ENCODE measurements at regions not wholly inside any gene's neighbourhood (a gene's known extent, or its start where the extent isn't known, plus 50 kb on each side); places are given as distances from the start of the nearest gene placed in this dataset.

DNA sequence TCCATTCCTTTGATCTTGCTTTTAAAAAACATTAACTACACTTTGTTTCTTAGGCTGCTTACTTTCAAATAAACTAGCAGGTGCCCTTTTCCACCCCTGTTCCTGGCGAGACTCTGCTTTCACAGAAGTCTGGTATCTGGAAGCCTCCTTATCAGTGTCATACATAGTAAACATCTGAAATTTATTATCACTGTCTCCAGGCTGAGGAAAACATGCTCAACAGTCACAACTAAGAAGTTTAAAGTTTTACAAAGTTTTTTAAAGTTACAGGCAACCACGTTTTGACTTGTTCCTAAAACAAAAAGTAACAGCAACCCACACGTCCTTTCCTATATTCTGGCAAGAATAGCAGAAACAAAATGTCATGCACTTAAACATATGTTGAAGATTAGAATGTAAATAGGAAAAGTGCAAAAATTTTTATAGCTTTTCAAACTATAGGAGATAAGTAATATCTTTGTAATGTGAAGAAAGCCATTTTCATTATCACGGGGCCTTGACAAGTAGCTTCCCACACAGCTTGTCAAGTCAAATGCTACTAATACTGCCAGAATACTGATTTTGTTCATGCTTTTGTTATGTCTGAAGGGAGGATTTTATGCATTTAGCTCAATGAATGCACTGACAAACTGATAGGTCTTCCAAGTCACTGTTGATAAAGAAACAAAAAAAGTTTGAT is 275.2 kb upstream of the KCNMB2 start:
- DNase-seq (ENCODE audit: low spot score in 2 of 2) = no peak
- no peak overlapping the region for H3K4me3 ChIP-seq
- H3K27ac ChIP-seq = no peak overlapping the region
- no peaks in the 10 kb centered on the region for H3K4me1 ChIP-seq
- no peaks in the 10 kb centered on the region for H3K36me3 ChIP-seq
- no peak for TF ChIP-seq POLR2A (IDR thresholded peaks at IDR 0.05)
- TF ChIP-seq POLR2AphosphoS5 (IDR thresholded peaks at IDR 0.05) = no peak
- TF ChIP-seq, protein P1, sequence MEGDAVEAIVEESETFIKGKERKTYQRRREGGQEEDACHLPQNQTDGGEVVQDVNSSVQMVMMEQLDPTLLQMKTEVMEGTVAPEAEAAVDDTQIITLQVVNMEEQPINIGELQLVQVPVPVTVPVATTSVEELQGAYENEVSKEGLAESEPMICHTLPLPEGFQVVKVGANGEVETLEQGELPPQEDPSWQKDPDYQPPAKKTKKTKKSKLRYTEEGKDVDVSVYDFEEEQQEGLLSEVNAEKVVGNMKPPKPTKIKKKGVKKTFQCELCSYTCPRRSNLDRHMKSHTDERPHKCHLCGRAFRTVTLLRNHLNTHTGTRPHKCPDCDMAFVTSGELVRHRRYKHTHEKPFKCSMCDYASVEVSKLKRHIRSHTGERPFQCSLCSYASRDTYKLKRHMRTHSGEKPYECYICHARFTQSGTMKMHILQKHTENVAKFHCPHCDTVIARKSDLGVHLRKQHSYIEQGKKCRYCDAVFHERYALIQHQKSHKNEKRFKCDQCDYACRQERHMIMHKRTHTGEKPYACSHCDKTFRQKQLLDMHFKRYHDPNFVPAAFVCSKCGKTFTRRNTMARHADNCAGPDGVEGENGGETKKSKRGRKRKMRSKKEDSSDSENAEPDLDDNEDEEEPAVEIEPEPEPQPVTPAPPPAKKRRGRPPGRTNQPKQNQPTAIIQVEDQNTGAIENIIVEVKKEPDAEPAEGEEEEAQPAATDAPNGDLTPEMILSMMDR (IDR thresholded peaks at IDR 0.05) = no peak
- no peaks in the 10 kb centered on the region for H3K27me3 ChIP-seq
- intact Hi-C loops (cut with DNase I; ENCODE audit: low total_unique reads) = no loop called here
- no peaks in the 10 kb centered on the region for H3K9me3 ChIP-seq

DNA sequence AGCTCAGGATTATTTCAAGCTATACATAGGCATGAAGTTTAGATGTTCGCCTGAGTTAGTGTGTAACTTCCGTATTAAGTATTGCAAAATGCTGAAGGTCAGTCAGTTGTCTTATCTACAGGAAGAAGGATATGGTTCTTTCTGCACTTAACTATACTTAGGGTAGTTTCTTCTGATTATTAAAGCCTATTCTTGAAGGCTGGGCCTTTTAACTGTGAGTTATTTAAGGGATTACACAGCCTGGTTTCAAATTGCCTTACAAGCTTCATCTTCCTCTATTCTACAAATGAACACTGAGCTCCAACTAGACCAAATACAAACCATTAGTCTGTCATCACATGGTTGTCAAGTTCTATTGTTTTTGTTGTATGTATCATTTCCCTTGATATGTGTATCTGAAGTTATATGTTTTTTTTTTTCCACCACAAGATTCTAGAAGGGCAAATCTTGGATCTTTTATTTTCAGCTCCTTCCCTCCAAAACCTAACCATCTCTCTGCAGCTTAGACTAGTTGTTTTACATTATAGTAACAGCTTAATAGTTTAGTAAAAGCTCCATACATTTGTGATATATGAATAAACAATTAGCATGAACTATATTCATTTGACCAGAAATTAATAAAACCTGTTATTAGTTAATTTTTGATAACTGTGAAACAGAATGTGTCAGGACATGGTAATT is 272.9 kb upstream of the KCNMB2 start:
- intact Hi-C loops (cut with DNase I; ENCODE audit: low total_unique reads) = no loop called here
- H3K9me3 ChIP-seq = no peaks in the 10 kb centered on the region
- no peak overlapping the region for H3K4me3 ChIP-seq
- no peaks in the 10 kb centered on the region for H3K36me3 ChIP-seq
- no peak for DNase-seq (ENCODE audit: low spot score in 2 of 2)
- H3K27me3 ChIP-seq = no peaks in the 10 kb centered on the region
- H3K4me1 ChIP-seq = no peaks in the 10 kb centered on the region
- TF ChIP-seq, protein P1 (IDR thresholded peaks at IDR 0.05) = no peak
- TF ChIP-seq POLR2AphosphoS5 (IDR thresholded peaks at IDR 0.05) = no peak
- TF ChIP-seq POLR2A (IDR thresholded peaks at IDR 0.05) = no peak
- no peak overlapping the region for H3K27ac ChIP-seq

DNA sequence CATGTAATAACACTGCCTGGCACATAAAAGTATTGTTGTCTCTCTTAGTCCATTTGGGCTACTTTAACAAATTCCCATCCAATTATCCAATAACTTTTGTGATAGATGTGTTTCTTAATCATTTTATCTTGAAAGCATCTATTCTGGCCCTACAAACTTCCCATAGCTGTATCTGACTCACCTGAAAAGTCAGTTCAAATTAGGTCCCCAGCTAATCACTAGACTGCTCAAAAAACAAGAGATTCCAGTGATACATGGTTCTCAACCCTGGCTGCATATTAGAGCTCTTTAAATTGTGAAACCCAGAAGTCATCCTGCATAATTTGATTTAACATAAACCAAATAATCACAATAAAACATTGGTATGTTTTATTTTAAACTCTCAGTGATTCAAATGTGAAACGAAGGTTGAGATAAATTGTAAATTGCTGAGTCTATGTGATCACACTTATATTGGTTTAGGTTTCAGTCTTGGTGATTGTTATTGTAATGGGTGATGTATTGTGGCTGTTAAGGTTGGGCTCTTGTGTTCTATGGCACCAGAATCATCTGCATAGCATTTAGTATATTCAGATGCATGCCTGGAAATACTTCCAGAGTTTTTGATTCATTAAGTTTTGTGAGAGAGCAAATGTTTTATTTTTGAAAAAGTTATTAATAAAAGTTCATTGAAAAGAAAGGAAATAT is 268.9 kb upstream of the KCNMB2 start:
- no peak for DNase-seq (ENCODE audit: low spot score in 2 of 2)

DNA sequence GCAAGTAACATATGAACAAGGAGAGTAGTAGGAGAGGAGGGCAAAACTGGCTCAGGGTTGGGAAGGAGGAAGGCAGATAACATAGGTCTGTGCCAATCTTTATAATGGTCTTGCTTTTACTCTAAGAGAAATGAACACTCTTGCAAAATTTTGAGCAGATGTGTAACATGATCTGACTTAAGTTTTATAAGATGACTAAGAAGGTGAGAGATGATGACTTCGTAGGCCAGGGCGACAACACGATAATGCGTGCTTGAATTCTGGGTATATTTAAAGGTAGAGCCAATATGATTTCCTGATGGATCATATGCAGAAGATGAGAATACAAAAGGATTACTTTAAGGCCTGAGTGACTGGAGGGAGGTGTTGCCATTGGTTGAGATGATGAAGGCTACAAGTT is 265.4 kb upstream of the KCNMB2 start:
- Histone ChIP-seq H3K9me3 (no peaks in the 10 kb centered on the region), H3K4me3 (no peak overlapping the region), H3K27ac (no peak overlapping the region), H3K27me3 (no peaks in the 10 kb centered on the region), H3K4me1 (no peaks in the 10 kb centered on the region), H3K36me3 (no peaks in the 10 kb centered on the region)
- intact Hi-C loops (cut with DNase I; ENCODE audit: low total_unique reads) = no loop called here
- no peak for DNase-seq (ENCODE audit: low spot score in 2 of 2)
- no peak for TF ChIP-seq POLR2AphosphoS5 (IDR thresholded peaks at IDR 0.05)
- no peak for TF ChIP-seq POLR2A (IDR thresholded peaks at IDR 0.05)
- TF ChIP-seq, protein P1 (IDR thresholded peaks at IDR 0.05) = no peak

More for the DNA sequence above, 268.9 kb upstream of the KCNMB2 start:
- Histone ChIP-seq H3K9me3 (no peaks in the 10 kb centered on the region), H3K27ac (no peak overlapping the region), H3K4me3 (no peak overlapping the region), H3K36me3 (no peaks in the 10 kb centered on the region), H3K27me3 (no peaks in the 10 kb centered on the region), H3K4me1 (no peaks in the 10 kb centered on the region)
- intact Hi-C loops (cut with DNase I; ENCODE audit: low total_unique reads) = no loop called here
- no peak for TF ChIP-seq POLR2AphosphoS5 (IDR thresholded peaks at IDR 0.05)
- TF ChIP-seq, protein P1 (IDR thresholded peaks at IDR 0.05) = no peak
- TF ChIP-seq POLR2A (IDR thresholded peaks at IDR 0.05) = no peak

Data from breast epithelium (tissue), 4 donors.